Cardiac fibroblast (primary cell): ENCODE measurements at regions not wholly inside any gene's neighbourhood (a gene's known extent, or its start where the extent isn't known, plus 50 kb on each side); places are given as distances from the start of the nearest gene placed in this dataset.

Experiments
- DNase-seq, 2 donors: peaks; one replicate each; pipeline versions ENCODE4 v3.0.0 to v3.0.0-alpha.2; 2010; ENCODE audit warnings: low read depth in 2 of 2
- H3K4me3 ChIP-seq, 2 donors: replicated peaks in 1 of 2; 1 replicate in 1 of 2; 2 replicates in 1 of 2; pipeline ENCODE4 v1.5.1; 2011; ENCODE audit warnings: low read depth in 2 of 2, low read length in 2 of 2, mild to moderate bottlenecking in 2 of 2, moderate library complexity in 1 of 2
- CTCF ChIP-seq: IDR thresholded peaks from one replicate; pipeline ENCODE4 v1.5.1; 2011; ENCODE audit warnings: low read depth, mild to moderate bottlenecking, low read length, inconsistent platforms

- H3K4me3 ChIP-seq = no peak overlapping the region
- no peak for TF ChIP-seq CTCF
- DNase-seq = no peak
These were observed 189.1 kb upstream of the PITRM1 start for GRCh38 chr10:3361640-3362039.

GRCh38 chr10:3357737-3358136 lies 185.2 kb upstream of the PITRM1 start:
- no peak for TF ChIP-seq CTCF
- H3K4me3 ChIP-seq = no peak overlapping the region
- DNase-seq = no peak

- TF ChIP-seq CTCF = no peak
- DNase-seq = no peak
- no peak overlapping the region for H3K4me3 ChIP-seq
These were observed 183.0 kb upstream of the PITRM1 start for GRCh38 chr10:3355536-3355935.

GRCh38 chr10:3354174-3354900 lies 181.8 kb upstream of the PITRM1 start:
- no peak for DNase-seq
- no peak for TF ChIP-seq CTCF
- no peak overlapping the region for H3K4me3 ChIP-seq

GRCh38 chr10:3353235-3353634 lies 180.7 kb upstream of the PITRM1 start:
- TF ChIP-seq CTCF = no peak
- DNase-seq = no peak
- no peak overlapping the region for H3K4me3 ChIP-seq

GRCh38 chr10:3350617-3351258 lies 178.2 kb upstream of the PITRM1 start:
- DNase-seq = no peak
- no peak for TF ChIP-seq CTCF
- no peak overlapping the region for H3K4me3 ChIP-seq
